ENCODE measurements at regions not wholly inside any gene's neighbourhood (a gene's known extent, or its start where the extent isn't known, plus 50 kb on each side); places are given as distances from the start of the nearest gene placed in this dataset.

GRCh38 chr13:103941506-103942140, 875.4 kb upstream of the SLC10A2 start:
- TF ChIP-seq, protein P1, sequence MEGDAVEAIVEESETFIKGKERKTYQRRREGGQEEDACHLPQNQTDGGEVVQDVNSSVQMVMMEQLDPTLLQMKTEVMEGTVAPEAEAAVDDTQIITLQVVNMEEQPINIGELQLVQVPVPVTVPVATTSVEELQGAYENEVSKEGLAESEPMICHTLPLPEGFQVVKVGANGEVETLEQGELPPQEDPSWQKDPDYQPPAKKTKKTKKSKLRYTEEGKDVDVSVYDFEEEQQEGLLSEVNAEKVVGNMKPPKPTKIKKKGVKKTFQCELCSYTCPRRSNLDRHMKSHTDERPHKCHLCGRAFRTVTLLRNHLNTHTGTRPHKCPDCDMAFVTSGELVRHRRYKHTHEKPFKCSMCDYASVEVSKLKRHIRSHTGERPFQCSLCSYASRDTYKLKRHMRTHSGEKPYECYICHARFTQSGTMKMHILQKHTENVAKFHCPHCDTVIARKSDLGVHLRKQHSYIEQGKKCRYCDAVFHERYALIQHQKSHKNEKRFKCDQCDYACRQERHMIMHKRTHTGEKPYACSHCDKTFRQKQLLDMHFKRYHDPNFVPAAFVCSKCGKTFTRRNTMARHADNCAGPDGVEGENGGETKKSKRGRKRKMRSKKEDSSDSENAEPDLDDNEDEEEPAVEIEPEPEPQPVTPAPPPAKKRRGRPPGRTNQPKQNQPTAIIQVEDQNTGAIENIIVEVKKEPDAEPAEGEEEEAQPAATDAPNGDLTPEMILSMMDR (IDR thresholded peaks at IDR 0.05) = no peak
- no peak for TF ChIP-seq POLR2A (IDR thresholded peaks at IDR 0.05)
